DOHH2 (cell line): ENCODE measurements at regions not wholly inside any gene's neighbourhood (a gene's known extent, or its start where the extent isn't known, plus 50 kb on each side); places are given as distances from the start of the nearest gene placed in this dataset.

Experiments used
- H3F3A ChIP-seq: fragments of 200-600 bp; sonication (generic), shearing (Covaris generic); 2 replicates; pipeline ENCODE4 v1.6.0; 2016; ENCODE audit warnings: antibody characterized with exemption, mild to moderate bottlenecking; ENCODE audit not compliant: control insufficient read depth, insufficient read depth
- H3K27ac ChIP-seq: fragments of 200-600 bp; sonication (generic); 2 replicates; pipeline ENCODE4 v1.5.1; 2014; ENCODE audit warnings: low read depth, mild to moderate bottlenecking, low read length, moderate library complexity
- H3K27me3 ChIP-seq: fragments of 200-600 bp; sonication (generic); 2 replicates; pipeline ENCODE4 v1.6.1; 2014; ENCODE audit warnings: mild to moderate bottlenecking, low read length, mixed read lengths; ENCODE audit not compliant: control insufficient read depth
- H3K36me3 ChIP-seq: fragments of 200-600 bp; sonication (generic); 2 replicates; pipeline ENCODE4 v1.6.1; 2014; ENCODE audit warnings: mild to moderate bottlenecking, low read length, moderate library complexity, mixed read lengths; ENCODE audit not compliant: control insufficient read depth
- H3K4me1 ChIP-seq: fragments of 200-600 bp; sonication (generic); 2 replicates; pipeline ENCODE4 v1.6.1; 2014; ENCODE audit warnings: mild to moderate bottlenecking, low read length, mixed read lengths; ENCODE audit not compliant: control insufficient read depth
- H3K4me2 ChIP-seq: fragments of 200-600 bp; sonication (generic); 2 replicates; pipeline ENCODE4 v1.6.0; 2014; ENCODE audit warnings: mild to moderate bottlenecking, low read length, moderate library complexity
- H3K4me3 ChIP-seq: fragments of 200-600 bp; sonication (generic); 2 replicates; pipeline ENCODE4 v1.5.1; 2014; ENCODE audit warnings: mild to moderate bottlenecking, low read length, mixed read lengths
- H3K79me2 ChIP-seq: fragments of 200-600 bp; sonication (generic); 2 replicates; pipeline ENCODE4 v1.6.1; 2014; ENCODE audit warnings: mild to moderate bottlenecking, low read length, mixed read lengths; ENCODE audit not compliant: control insufficient read depth
- H3K9me2 ChIP-seq: fragments of 200-600 bp; sonication (generic); replicated peaks from 2 replicates; pipeline ENCODE4 v1.6.1; 2014; ENCODE audit warnings: mild to moderate bottlenecking, low read length, mixed read lengths; ENCODE audit not compliant: control insufficient read depth
- H3K9me3 ChIP-seq: fragments of 200-600 bp; sonication (generic); 2 replicates; pipeline ENCODE4 v1.6.1; 2014; ENCODE audit warnings: antibody characterized with exemption, low read length, mixed read lengths; ENCODE audit not compliant: control insufficient read depth, insufficient read depth
- H4K20me1 ChIP-seq: fragments of 200-600 bp; sonication (generic); 2 replicates; pipeline ENCODE4 v1.6.0; 2014; ENCODE audit warnings: low read depth, mild to moderate bottlenecking, antibody characterized with exemption, low read length, moderate library complexity; ENCODE audit not compliant: control insufficient read depth, insufficient read depth
- CTCF ChIP-seq: fragments of 200-600 bp; sonication (generic); IDR thresholded peaks from one replicate; pipeline ENCODE4 v1.5.1; 2014; ENCODE audit warnings: antibody characterized with exemption, mild to moderate bottlenecking, low read depth, low read length; ENCODE audit not compliant: poor library complexity, severe bottlenecking
- EZH2phosphoT487 ChIP-seq: fragments of 200-600 bp; sonication (generic); IDR thresholded peaks from 2 replicates; pipeline ENCODE4 v1.6.1; 2017; ENCODE audit warnings: borderline replicate concordance, mild to moderate bottlenecking, antibody characterized with exemption, low read length, moderate library complexity, mixed read lengths

- Histone ChIP-seq H3F3A (no peaks in the 10 kb centered on the region), H4K20me1 (no peaks in the 10 kb centered on the region), H3K9me3 (peaks cover 3% of the 10 kb centered on the region; the same call in 1 of the 2 replicates), H3K4me1 (peaks cover 13% of the 10 kb centered on the region), H3K36me3 (no peaks in the 10 kb centered on the region), H3K27me3 (no peaks in the 10 kb centered on the region), H3K79me2 (no peaks in the 10 kb centered on the region), H3K4me3 (no peak overlapping the region), H3K9me2 (no peaks in the 10 kb centered on the region), H3K27ac (no peak overlapping the region), H3K4me2 (no peak overlapping the region)
- TF ChIP-seq EZH2phosphoT487: no peak
These were observed 159.7 kb upstream of the AHI1 start for GRCh38 chr6:135657207-135657606.

- Histone ChIP-seq H3K4me2 (no peak overlapping the region), H3K79me2 (no peaks in the 10 kb centered on the region), H3F3A (no peaks in the 10 kb centered on the region), H3K27ac (no peak overlapping the region), H3K9me2 (no peaks in the 10 kb centered on the region), H3K27me3 (no peaks in the 10 kb centered on the region), H3K4me3 (no peak overlapping the region), H4K20me1 (no peaks in the 10 kb centered on the region), H3K4me1 (peaks cover 5% of the 10 kb centered on the region; the same call in 1 of the 2 replicates), H3K36me3 (no peaks in the 10 kb centered on the region), H3K9me3 (peaks cover 3% of the 10 kb centered on the region; the same call in 1 of the 2 replicates)
- no peak for TF ChIP-seq CTCF
- no peak for TF ChIP-seq EZH2phosphoT487
These were observed 160.9 kb upstream of the AHI1 start for GRCh38 chr6:135658481-135658880.

- no peaks in the 10 kb centered on the region for H3K27me3 ChIP-seq
- no peaks in the 10 kb centered on the region for H3K79me2 ChIP-seq
- no peaks in the 10 kb centered on the region for H4K20me1 ChIP-seq
- H3K4me3 ChIP-seq: no peak overlapping the region
- H3K4me2 ChIP-seq: no peak overlapping the region
- H3K9me2 ChIP-seq: no peaks in the 10 kb centered on the region
- H3F3A ChIP-seq: no peaks in the 10 kb centered on the region
- H3K36me3 ChIP-seq: no peaks in the 10 kb centered on the region
- no peak for TF ChIP-seq EZH2phosphoT487
- no peak overlapping the region for H3K27ac ChIP-seq
- peaks cover 5% of the 10 kb centered on the region; the same call in 1 of the 2 replicates for H3K4me1 ChIP-seq
- peaks cover 3% of the 10 kb centered on the region; the same call in 1 of the 2 replicates for H3K9me3 ChIP-seq
These were observed 161.4 kb upstream of the AHI1 start for GRCh38 chr6:135658916-135659315.

- TF ChIP-seq EZH2phosphoT487 (no peak), CTCF (no peak)
- no peaks in the 10 kb centered on the region for H4K20me1 ChIP-seq
- H3F3A ChIP-seq: no peaks in the 10 kb centered on the region
- H3K79me2 ChIP-seq: no peaks in the 10 kb centered on the region
- no peaks in the 10 kb centered on the region for H3K9me3 ChIP-seq
- H3K4me2 ChIP-seq: no peak overlapping the region
- H3K36me3 ChIP-seq: no peaks in the 10 kb centered on the region
- H3K4me3 ChIP-seq: no peak overlapping the region
- H3K9me2 ChIP-seq: no peaks in the 10 kb centered on the region
- H3K27ac ChIP-seq: no peak overlapping the region
- no peaks in the 10 kb centered on the region for H3K4me1 ChIP-seq
- no peaks in the 10 kb centered on the region; the same call in 1 of the 2 replicates for H3K27me3 ChIP-seq
These were observed 167.0 kb upstream of the AHI1 start for GRCh38 chr6:135664527-135664926.
